AG04449 (cell line): ENCODE measurements at regions not wholly inside any gene's neighbourhood (a gene's known extent, or its start where the extent isn't known, plus 50 kb on each side); places are given as distances from the start of the nearest gene placed in this dataset.

Source experiments
- CTCF ChIA-PET: fragments of 350-600 bp; formaldehyde crosslinking; extraction: SDS; loops from one replicate; lab custom pipeline; 2021; ENCODE audit warnings: antibody characterized with exemption; lab: Yijun Ruan, JAX
- POLR2A ChIA-PET: fragments of 400-600, 350-600 bp; formaldehyde crosslinking; extraction: SDS; loops from one replicate; lab custom pipeline; 2020; ENCODE audit warnings: antibody characterized with exemption, inconsistent platforms; lab: Yijun Ruan, JAX
- DNase-seq: peaks from one replicate; pipeline ENCODE4 v3.0.0-alpha.2; 2010; ENCODE audit warnings: low read depth, low spot score
- H3K4me3 ChIP-seq: 2 replicates; pipeline ENCODE4 v1.5.1; 2011; ENCODE audit warnings: low read depth, mild to moderate bottlenecking, control low read depth, low read length
- TF ChIP-seq, protein P1 (sequence below): IDR thresholded peaks from one replicate; pipeline ENCODE4 v1.5.1; 2011; ENCODE audit warnings: mild to moderate bottlenecking, moderate library complexity, low read length, control low read depth, inconsistent platforms; ENCODE audit not compliant: insufficient read depth; ENCODE audit errors: missing control alignments

DNA sequence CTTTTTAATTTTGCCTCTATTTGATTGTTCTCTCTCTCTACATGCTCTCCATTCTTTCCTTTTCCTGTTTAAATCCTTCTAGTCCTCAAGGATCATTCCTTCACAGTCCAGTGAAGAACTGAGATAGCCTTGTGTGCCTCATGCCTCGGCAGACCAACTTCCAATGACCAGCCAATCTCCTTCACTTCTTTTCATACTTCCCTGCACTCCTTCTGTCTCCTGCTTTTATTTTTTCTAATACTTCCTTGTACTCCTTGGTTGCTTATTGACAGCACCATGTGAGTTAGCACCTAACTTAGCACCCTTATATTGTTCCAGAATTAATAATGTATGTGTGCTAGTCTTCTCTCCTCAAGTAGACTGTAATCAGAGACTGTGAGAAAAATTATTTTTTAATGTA lies 246.8 kb downstream of the ADGRG6 start:
- H3K4me3 ChIP-seq = no peak overlapping the region
- TF ChIP-seq, protein P1, sequence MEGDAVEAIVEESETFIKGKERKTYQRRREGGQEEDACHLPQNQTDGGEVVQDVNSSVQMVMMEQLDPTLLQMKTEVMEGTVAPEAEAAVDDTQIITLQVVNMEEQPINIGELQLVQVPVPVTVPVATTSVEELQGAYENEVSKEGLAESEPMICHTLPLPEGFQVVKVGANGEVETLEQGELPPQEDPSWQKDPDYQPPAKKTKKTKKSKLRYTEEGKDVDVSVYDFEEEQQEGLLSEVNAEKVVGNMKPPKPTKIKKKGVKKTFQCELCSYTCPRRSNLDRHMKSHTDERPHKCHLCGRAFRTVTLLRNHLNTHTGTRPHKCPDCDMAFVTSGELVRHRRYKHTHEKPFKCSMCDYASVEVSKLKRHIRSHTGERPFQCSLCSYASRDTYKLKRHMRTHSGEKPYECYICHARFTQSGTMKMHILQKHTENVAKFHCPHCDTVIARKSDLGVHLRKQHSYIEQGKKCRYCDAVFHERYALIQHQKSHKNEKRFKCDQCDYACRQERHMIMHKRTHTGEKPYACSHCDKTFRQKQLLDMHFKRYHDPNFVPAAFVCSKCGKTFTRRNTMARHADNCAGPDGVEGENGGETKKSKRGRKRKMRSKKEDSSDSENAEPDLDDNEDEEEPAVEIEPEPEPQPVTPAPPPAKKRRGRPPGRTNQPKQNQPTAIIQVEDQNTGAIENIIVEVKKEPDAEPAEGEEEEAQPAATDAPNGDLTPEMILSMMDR = no peak
- CTCF ChIA-PET = no interaction called here
- DNase-seq = no peak
- POLR2A ChIA-PET = no interaction called here

DNA sequence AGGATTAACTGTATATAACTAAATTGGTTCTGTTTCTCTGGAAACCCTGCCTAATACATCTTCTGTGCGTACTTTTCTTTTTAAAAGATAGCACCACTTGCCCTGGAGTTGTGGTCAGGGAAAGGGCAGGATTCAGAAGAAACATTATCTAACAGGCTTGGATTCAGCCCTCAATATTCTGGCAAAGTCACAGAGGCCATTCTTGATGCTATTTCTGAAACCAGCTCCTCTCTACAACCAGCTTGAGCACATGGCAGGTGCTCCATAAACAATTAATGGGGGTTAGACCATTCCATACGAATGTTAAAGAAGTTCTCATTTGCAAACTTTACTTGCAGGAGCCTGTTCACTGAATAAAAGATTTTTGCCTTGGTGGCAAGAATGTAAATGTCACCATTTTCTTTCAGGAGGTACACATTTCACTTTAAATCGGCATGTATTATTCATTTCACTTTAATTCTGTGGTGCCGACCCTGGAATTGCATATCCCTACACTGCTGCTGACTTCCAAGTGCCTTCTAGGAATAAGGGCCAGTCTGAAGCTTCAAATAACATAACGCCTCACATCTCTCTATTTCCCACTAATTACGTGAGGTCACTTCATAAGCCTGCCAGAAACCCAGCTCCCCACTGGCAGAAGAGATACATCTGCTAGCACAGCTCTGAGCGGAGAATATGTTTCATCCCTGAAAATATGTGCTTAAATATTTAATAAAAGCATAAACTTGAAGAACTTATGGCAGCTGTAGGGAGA lies 248.7 kb downstream of the ADGRG6 start:
- DNase-seq = no peak
- ChIA-PET CTCF (interaction anchor here (1.1 to 3.3 kb wide), 4 partner anchors 12 to 46 kb away, joined by 3 to 21 read pairs (median 3); no protein-coding TSS in a partner anchor), POLR2A (interaction anchor here (0.6 kb wide), 1 partner anchor 139 kb away, joined by 3 read pairs; no protein-coding TSS in a partner anchor)
- H3K4me3 ChIP-seq = no peak overlapping the region
- TF ChIP-seq, protein P1 = no peak

DNA sequence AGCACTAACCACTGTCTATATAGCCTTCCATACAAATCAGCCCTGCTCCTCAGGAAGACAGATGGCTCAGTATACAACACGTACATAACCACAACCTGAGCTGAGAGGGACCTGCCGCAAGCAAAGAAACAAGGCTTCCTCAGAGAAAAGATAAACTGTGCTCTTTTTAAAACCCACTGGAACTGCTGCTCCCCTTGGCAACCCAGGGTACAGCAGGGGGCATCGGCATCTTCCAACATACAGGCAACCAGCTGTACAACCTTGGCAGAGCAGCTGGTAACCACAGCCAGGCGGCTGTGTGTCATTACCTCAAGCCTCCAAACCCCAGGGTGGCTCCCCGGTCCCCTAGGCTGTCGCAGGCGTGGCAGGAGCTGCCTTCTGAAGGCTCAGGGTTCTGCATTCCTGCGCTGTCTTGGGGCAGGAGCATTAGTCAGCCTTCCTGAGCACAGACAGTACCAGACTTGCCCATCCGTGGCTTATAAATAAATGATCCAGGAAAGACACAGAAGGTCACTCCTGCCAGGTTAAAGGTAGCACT lies 249.5 kb downstream of the ADGRG6 start:
- POLR2A ChIA-PET = interaction anchor here (0.6 kb wide), 1 partner anchor 139 kb away, joined by 3 read pairs; no protein-coding TSS in a partner anchor
- H3K4me3 ChIP-seq = no peak overlapping the region
- TF ChIP-seq, protein P1 = no peak
- CTCF ChIA-PET = interaction anchor here (0.7 to 3.3 kb wide), 5 partner anchors 12 to 876 kb away, joined by 3 to 21 read pairs (median 3); no protein-coding TSS in a partner anchor
- no peak for DNase-seq

DNA sequence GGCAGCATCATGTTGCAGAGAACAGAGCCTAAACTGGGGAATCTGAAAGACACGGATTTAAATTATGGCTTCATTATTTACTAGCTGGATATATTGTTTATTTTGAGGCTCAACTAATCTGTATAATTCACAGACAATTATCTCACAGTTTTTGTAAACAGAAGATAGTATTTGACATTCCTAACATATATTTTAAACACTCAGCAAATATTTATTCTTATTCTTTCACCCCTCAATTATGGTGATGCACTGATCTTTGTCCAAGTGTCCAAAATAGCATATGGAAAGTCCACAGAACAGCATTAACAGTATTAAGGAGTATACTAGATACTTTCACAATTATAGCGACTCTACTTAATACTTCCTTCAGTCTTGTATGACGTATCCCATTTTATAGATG lies 257.0 kb downstream of the ADGRG6 start:
- no peak overlapping the region for H3K4me3 ChIP-seq
- CTCF ChIA-PET = interaction anchor here (1.8 to 2.7 kb wide), 3 partner anchors 8 to 12 kb away, joined by 5 to 9 read pairs (median 9); no protein-coding TSS in a partner anchor
- TF ChIP-seq, protein P1 = no peak
- POLR2A ChIA-PET = no interaction called here
- DNase-seq = no peak

DNA sequence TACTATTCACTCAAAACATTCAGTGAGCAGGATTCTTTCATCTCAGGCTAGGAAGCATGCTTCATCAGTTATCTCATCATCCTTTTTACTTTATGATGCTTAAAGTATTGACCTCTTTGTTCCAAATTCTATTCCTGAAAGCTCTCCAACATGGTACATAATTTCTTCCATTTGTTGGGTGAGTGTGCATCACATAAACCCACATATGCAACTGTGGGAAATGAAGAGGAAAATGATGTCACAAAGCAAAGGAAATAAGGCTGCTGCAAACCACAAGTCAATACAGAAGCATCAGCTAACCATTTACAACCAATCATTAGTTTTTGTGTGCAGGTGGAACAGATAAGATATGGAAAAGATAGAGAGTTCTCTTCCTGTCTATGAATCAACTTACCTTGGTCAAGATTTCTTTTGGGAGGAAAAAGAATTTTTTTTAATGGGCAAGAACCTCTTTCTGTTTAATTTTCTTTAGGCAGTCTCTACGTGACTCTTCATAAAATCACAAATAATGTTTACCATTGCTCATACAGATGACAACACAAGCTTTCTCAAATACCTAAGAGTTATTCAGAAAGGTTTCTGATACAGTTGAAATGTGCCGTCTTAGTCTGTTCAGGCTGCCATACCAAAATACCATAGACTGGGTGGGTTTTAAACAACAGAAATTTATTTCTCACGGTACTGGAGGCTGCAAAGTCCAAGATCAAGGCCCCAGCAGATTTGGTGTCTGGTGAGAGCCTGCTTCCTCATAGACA lies 259.9 kb downstream of the ADGRG6 start:
- TF ChIP-seq, protein P1 = no peak
- ChIA-PET POLR2A (no interaction called here), CTCF (interaction anchor here (1.5 kb wide), 1 partner anchor 866 kb away, joined by 3 read pairs; no protein-coding TSS in a partner anchor)
- no peak overlapping the region for H3K4me3 ChIP-seq
- no peak for DNase-seq
